ENCODE measurements at regions not wholly inside any gene's neighbourhood (a gene's known extent, or its start where the extent isn't known, plus 50 kb on each side); places are given as distances from the start of the nearest gene placed in this dataset.

DNA sequence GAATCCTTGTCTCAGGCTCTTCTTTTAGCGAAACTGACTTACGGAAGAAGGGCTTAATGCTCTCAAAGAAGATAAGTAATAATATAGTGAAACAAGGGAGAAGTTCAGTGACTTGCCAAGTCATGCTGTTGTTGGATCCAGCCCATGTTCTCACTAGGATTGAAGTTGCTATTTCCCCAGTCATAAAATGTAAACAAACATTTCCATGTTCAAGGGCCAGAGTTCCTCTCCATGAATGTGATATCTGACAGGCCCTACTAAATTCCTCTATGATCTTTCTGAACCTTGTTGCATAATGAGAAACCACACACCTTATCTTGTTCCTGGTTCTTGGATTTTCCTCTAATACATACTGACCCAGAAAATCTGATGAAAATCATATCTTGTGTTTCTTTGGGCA is 876.5 kb upstream of the B3GALT2 start:
- no peak for TF ChIP-seq TCF4 (CRISPR knock-in tag; IDR thresholded peaks at IDR 0.05; ENCODE audit: borderline replicate concordance)
- TF ChIP-seq PPARA (CRISPR knock-in tag; IDR thresholded peaks at IDR 0.05; ENCODE audit: borderline replicate concordance), result no peak
- TF ChIP-seq, protein P1, sequence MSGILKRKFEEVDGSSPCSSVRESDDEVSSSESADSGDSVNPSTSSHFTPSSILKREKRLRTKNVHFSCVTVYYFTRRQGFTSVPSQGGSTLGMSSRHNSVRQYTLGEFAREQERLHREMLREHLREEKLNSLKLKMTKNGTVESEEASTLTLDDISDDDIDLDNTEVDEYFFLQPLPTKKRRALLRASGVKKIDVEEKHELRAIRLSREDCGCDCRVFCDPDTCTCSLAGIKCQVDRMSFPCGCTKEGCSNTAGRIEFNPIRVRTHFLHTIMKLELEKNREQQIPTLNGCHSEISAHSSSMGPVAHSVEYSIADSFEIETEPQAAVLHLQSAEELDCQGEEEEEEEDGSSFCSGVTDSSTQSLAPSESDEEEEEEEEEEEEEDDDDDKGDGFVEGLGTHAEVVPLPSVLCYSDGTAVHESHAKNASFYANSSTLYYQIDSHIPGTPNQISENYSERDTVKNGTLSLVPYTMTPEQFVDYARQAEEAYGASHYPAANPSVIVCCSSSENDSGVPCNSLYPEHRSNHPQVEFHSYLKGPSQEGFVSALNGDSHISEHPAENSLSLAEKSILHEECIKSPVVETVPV (CRISPR knock-in tag; IDR thresholded peaks at IDR 0.05), result no peak
- TF ChIP-seq, protein P2, sequence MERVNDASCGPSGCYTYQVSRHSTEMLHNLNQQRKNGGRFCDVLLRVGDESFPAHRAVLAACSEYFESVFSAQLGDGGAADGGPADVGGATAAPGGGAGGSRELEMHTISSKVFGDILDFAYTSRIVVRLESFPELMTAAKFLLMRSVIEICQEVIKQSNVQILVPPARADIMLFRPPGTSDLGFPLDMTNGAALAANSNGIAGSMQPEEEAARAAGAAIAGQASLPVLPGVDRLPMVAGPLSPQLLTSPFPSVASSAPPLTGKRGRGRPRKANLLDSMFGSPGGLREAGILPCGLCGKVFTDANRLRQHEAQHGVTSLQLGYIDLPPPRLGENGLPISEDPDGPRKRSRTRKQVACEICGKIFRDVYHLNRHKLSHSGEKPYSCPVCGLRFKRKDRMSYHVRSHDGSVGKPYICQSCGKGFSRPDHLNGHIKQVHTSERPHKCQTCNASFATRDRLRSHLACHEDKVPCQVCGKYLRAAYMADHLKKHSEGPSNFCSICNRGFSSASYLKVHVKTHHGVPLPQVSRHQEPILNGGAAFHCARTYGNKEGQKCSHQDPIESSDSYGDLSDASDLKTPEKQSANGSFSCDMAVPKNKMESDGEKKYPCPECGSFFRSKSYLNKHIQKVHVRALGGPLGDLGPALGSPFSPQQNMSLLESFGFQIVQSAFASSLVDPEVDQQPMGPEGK (CRISPR knock-in tag; IDR thresholded peaks at IDR 0.05; ENCODE audit: borderline replicate concordance), result no peak
- TF ChIP-seq, protein P3, sequence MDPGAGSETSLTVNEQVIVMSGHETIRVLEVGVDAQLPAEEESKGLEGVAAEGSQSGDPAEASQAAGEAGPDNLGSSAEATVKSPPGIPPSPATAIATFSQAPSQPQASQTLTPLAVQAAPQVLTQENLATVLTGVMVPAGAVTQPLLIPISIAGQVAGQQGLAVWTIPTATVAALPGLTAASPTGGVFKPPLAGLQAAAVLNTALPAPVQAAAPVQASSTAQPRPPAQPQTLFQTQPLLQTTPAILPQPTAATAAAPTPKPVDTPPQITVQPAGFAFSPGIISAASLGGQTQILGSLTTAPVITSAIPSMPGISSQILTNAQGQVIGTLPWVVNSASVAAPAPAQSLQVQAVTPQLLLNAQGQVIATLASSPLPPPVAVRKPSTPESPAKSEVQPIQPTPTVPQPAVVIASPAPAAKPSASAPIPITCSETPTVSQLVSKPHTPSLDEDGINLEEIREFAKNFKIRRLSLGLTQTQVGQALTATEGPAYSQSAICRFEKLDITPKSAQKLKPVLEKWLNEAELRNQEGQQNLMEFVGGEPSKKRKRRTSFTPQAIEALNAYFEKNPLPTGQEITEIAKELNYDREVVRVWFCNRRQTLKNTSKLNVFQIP (CRISPR knock-in tag; IDR thresholded peaks at IDR 0.05; ENCODE audit: borderline replicate concordance, low read depth), result no peak
- TF ChIP-seq ZFP3 (CRISPR knock-in tag; IDR thresholded peaks at IDR 0.05), result no peak
- TF ChIP-seq OSR1 (CRISPR knock-in tag; IDR thresholded peaks at IDR 0.05), result no peak
- TF ChIP-seq GLIS3 (CRISPR knock-in tag; IDR thresholded peaks at IDR 0.05), result no peak
- TF ChIP-seq SNAI2 (CRISPR knock-in tag; IDR thresholded peaks at IDR 0.05), result no peak
- TF ChIP-seq, protein P4, sequence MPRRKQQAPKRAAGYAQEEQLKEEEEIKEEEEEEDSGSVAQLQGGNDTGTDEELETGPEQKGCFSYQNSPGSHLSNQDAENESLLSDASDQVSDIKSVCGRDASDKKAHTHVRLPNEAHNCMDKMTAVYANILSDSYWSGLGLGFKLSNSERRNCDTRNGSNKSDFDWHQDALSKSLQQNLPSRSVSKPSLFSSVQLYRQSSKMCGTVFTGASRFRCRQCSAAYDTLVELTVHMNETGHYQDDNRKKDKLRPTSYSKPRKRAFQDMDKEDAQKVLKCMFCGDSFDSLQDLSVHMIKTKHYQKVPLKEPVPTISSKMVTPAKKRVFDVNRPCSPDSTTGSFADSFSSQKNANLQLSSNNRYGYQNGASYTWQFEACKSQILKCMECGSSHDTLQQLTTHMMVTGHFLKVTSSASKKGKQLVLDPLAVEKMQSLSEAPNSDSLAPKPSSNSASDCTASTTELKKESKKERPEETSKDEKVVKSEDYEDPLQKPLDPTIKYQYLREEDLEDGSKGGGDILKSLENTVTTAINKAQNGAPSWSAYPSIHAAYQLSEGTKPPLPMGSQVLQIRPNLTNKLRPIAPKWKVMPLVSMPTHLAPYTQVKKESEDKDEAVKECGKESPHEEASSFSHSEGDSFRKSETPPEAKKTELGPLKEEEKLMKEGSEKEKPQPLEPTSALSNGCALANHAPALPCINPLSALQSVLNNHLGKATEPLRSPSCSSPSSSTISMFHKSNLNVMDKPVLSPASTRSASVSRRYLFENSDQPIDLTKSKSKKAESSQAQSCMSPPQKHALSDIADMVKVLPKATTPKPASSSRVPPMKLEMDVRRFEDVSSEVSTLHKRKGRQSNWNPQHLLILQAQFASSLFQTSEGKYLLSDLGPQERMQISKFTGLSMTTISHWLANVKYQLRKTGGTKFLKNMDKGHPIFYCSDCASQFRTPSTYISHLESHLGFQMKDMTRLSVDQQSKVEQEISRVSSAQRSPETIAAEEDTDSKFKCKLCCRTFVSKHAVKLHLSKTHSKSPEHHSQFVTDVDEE (CRISPR knock-in tag; IDR thresholded peaks at IDR 0.05), result no peak
- TF ChIP-seq ARNTL (CRISPR knock-in tag; IDR thresholded peaks at IDR 0.05; ENCODE audit: borderline replicate concordance, low read depth), result no peak
- TF ChIP-seq ESRRG (CRISPR knock-in tag; IDR thresholded peaks at IDR 0.05), result no peak
- no peak for TF ChIP-seq TOX (CRISPR knock-in tag; IDR thresholded peaks at IDR 0.05; ENCODE audit: borderline replicate concordance)
